NT2/D1 (cell line): ENCODE measurements at regions not wholly inside any gene's neighbourhood (a gene's known extent, or its start where the extent isn't known, plus 50 kb on each side); places are given as distances from the start of the nearest gene placed in this dataset.

Experiments
- DNase-seq: peaks from one replicate; pipeline ENCODE4 v3.0.0-alpha.2; 2011; ENCODE audit warnings: low read depth, low spot score
- H3K27me3 ChIP-seq: 2 replicates; pipeline ENCODE4 v1.6.0; 2011; ENCODE audit warnings: mild to moderate bottlenecking; ENCODE audit not compliant: insufficient read length, insufficient read depth
- H3K36me3 ChIP-seq: 2 replicates; pipeline ENCODE4 v1.6.1; 2011; ENCODE audit warnings: mild to moderate bottlenecking, low read length, mixed read lengths; ENCODE audit not compliant: insufficient read depth, insufficient read length
- H3K4me1 ChIP-seq: 2 replicates; pipeline ENCODE4 v1.5.1; 2011; ENCODE audit not compliant: insufficient read depth, insufficient read length
- H3K4me3 ChIP-seq: 2 replicates; pipeline ENCODE4 v1.5.1; 2011; ENCODE audit warnings: low read depth; ENCODE audit not compliant: insufficient read length
- H3K9ac ChIP-seq: 2 replicates; pipeline ENCODE4 v1.6.0; 2011; ENCODE audit warnings: low read depth; ENCODE audit not compliant: insufficient read length
- H3K9me3 ChIP-seq: 2 replicates; pipeline ENCODE4 v1.5.1; 2011; ENCODE audit warnings: mild to moderate bottlenecking, low read length; ENCODE audit not compliant: insufficient read depth
- SUZ12 ChIP-seq: IDR thresholded peaks from 2 replicates; pipeline ENCODE4 v1.6.1; 2011; ENCODE audit not compliant: insufficient read length, insufficient read depth; ENCODE audit errors: extremely low read depth
- YY1 ChIP-seq: IDR thresholded peaks from 2 replicates; pipeline ENCODE4 v1.6.1; 2011; ENCODE audit not compliant: insufficient read length, insufficient read depth
- ZNF274 ChIP-seq: IDR thresholded peaks from 2 replicates; pipeline ENCODE4 v1.6.1; 2011; ENCODE audit warnings: mild to moderate bottlenecking, low read depth, low read length

DNA sequence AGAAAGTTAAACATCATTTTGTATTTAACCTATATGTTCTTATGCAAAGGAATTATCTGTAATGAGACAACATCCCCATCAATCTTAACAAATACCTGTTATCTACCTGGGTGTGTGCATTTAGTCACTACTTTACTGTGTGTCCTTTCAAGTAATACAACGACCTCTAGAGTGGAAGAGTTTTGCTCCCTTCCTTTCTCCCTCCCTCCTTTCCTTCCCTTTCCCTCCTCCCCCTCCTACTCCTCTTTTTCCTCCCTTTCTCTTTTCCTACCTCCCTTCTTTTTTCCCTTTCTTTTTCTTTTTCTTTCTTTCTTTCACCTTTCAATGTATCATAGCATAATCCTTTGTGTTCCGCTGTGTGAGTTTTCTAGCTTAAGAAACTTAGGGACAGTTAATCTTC is 532.3 kb downstream of the SLC4A3 start:
- Histone ChIP-seq H3K4me3 (no peak overlapping the region), H3K4me1 (no peaks in the 10 kb centered on the region), H3K9ac (no peak overlapping the region), H3K36me3 (no peaks in the 10 kb centered on the region), H3K9me3 (no peaks in the 10 kb centered on the region; the same call in 1 of the 2 replicates), H3K27me3 (no peaks in the 10 kb centered on the region)
- TF ChIP-seq YY1: no peak
- no peak for TF ChIP-seq SUZ12
- no peak for TF ChIP-seq ZNF274
- no peak for DNase-seq

DNA sequence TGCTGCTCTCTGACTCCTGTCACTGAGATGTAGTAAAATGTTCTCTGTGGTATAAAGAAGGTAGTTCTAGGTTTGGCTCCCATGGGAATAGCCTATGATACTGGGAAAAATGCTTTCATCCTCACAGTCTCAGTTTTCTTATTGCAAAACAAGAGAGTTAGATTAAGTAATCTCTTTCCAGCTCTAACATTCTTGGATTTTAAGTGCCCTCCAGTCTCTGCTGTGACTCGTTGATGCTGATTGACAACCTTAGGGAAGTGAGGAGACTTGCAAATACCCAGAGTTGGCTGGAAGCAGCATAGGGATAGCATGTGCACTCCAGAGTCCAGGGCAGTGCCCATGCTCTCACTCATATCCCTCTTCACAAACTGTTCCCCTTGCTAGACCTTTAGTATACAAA is 534.9 kb downstream of the SLC4A3 start:
- no peak for TF ChIP-seq SUZ12
- no peak for TF ChIP-seq YY1
- TF ChIP-seq ZNF274: no peak
- Histone ChIP-seq H3K9ac (no peak overlapping the region), H3K9me3 (no peaks in the 10 kb centered on the region; the same call in 1 of the 2 replicates), H3K4me1 (no peaks in the 10 kb centered on the region), H3K36me3 (no peaks in the 10 kb centered on the region), H3K27me3 (no peaks in the 10 kb centered on the region), H3K4me3 (no peak overlapping the region)
- no peak for DNase-seq

DNA sequence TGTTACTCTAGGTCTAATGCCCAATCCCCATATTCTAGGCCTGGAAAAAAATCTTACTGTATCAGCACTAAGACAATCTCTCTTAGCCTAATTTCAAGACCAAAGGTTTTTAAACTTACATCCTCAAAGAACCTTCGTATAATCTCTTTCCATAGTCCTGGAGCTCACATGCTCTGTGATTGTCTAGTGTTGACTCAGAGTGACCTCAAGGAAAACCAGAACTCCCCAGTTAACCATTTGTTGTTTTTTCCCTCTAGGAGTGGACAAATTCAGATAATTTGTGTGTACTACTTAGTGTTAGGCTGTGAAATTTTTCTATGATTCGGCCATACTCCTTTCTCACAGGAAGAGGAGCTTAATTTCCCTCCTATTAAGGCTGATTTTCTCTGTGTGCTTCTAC is 536.1 kb downstream of the SLC4A3 start:
- Histone ChIP-seq H3K4me1 (no peaks in the 10 kb centered on the region), H3K4me3 (no peak overlapping the region), H3K27me3 (no peaks in the 10 kb centered on the region), H3K36me3 (no peaks in the 10 kb centered on the region), H3K9me3 (no peaks in the 10 kb centered on the region; the same call in 1 of the 2 replicates), H3K9ac (no peak overlapping the region)
- no peak for TF ChIP-seq SUZ12
- no peak for TF ChIP-seq YY1
- no peak for TF ChIP-seq ZNF274
- DNase-seq: no peak

DNA sequence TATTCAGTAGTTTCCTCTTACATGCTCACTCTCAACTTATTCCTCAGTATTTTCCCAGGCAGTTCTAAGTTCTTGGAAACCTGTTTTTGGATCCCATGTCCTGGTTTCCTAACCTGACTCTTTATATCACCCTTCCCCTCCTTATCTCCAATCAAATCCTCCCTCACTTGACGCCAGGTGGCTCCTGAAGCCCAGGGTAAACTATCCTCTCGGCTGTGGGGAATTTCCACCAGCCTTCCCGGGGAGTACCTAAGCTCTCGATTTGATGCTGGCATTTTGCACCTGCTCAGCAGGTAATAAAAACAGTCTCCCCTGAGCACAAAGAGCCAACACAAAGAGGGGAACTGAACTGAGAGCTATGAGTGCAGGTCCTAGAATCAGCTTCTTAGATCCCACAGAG is 538.0 kb downstream of the SLC4A3 start:
- Histone ChIP-seq H3K36me3 (no peaks in the 10 kb centered on the region), H3K27me3 (no peaks in the 10 kb centered on the region), H3K9me3 (no peaks in the 10 kb centered on the region; the same call in 1 of the 2 replicates), H3K9ac (no peak overlapping the region), H3K4me3 (no peak overlapping the region), H3K4me1 (no peaks in the 10 kb centered on the region)
- no peak for TF ChIP-seq ZNF274
- TF ChIP-seq YY1: no peak
- no peak for TF ChIP-seq SUZ12
- no peak for DNase-seq

DNA sequence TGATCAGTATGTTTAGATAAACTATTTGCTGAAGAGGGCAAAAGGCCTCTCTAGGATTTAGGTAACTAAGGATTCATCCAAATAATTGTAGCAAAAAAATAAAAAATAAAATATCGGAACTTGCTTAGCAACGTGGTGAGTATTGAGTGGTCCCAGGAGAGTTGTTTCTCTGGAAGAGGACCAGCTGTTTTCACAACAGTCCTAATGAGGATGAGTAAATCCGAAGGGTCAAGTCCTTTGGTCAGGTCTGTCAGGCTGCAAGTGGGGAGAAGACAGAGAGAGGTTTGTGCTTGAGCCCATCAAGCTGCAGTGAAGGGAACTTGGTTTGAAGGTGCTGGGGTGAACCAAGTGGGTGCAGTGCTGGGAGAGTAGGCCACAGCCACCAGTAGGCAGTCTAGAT is 539.2 kb downstream of the SLC4A3 start:
- no peak overlapping the region for H3K4me3 ChIP-seq
- no peaks in the 10 kb centered on the region for H3K4me1 ChIP-seq
- H3K36me3 ChIP-seq: no peaks in the 10 kb centered on the region
- H3K9me3 ChIP-seq: no peaks in the 10 kb centered on the region
- TF ChIP-seq SUZ12 (no peak), YY1 (no peak), ZNF274 (no peak)
- no peak for DNase-seq
- no peaks in the 10 kb centered on the region for H3K27me3 ChIP-seq
- H3K9ac ChIP-seq: no peak overlapping the region

DNA sequence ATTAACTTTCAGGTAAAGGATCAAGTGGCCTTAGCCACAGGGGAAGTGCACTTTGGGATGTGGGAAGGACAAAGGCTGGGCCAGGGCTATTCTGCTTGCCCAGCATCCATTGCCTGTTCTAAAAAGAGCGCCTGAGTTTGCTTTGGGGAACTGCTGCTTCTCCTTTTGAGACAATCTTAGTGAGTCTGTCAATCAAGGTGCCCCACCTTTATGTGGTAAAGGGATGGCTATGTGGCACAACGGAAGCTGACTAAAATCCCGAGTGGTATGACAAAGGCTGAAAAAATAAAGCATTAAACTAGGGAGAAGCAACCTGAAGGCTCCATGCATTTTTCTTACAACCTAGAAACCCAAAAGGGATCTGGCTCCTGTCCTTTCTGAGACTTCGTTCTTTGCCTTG is 540.5 kb downstream of the SLC4A3 start:
- DNase-seq: no peak
- Histone ChIP-seq H3K4me3 (no peak overlapping the region), H3K9me3 (no peaks in the 10 kb centered on the region), H3K27me3 (no peaks in the 10 kb centered on the region), H3K4me1 (no peaks in the 10 kb centered on the region), H3K9ac (no peak overlapping the region), H3K36me3 (no peaks in the 10 kb centered on the region)
- TF ChIP-seq ZNF274: no peak
- no peak for TF ChIP-seq SUZ12
- no peak for TF ChIP-seq YY1

DNA sequence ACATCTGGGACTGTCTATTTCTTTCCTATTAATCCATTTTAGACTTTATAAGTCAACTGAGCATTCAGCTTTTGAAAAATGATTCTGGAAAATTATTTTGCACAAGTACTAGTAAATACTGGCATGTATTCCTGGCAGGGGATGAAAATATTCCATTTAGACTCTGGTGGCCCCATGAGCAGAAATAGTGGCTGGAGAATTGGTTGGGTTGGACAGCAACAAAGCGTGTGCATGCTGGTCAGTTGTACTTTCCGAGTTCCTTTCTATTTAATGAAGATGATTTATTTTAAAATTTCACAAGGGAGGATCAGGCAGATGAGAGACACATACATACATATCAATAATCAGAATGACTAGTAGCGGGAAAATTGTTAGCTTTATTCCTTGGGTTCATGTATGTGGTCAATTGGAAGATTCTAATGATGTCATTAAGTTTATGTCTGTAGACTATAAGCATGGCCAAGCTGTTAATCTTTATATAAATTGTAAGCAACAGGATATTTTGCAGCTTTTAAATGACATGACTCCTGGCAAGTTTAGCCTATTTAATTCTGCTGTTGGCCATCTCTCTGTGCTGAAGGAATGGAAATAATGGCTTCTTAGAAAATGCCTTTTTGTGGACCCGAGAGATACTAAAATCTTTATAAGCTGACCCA is 541.6 kb downstream of the SLC4A3 start:
- Histone ChIP-seq H3K36me3 (no peaks in the 10 kb centered on the region), H3K9me3 (no peaks in the 10 kb centered on the region), H3K4me3 (no peak overlapping the region), H3K9ac (no peak overlapping the region), H3K27me3 (no peaks in the 10 kb centered on the region), H3K4me1 (no peaks in the 10 kb centered on the region)
- DNase-seq: no peak
- no peak for TF ChIP-seq ZNF274
- no peak for TF ChIP-seq SUZ12
- TF ChIP-seq YY1: no peak
